ENCODE measurements at regions not wholly inside any gene's neighbourhood (a gene's known extent, or its start where the extent isn't known, plus 50 kb on each side); places are given as distances from the start of the nearest gene placed in this dataset.

DNA sequence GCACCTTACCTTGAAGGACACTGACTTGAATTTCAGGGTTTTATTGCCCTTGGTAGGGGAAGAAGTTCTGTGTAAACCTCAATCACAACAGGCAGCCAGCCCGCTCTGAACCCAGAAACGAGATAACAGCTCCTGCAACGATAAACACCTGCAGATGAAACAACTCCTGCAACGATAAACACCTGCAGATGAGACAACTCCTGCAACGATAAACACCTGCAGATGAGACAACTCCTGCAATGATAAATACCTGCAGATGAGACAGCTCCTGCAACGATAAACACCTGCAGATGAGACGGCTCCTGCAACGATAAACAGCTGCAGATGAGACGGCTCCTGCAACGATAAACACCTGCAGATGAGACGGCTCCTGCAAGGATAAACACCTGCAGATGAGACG lies 54.0 kb upstream of the TBXT start:
- FAIRE-seq = no peak
- H3K79me2 ChIP-seq (ENCODE audit: control insufficient read depth in 1 of 2, insufficient read depth in 2 of 2, low read length in 2 of 2) = no peaks in the 10 kb centered on the region
- CTCF ChIA-PET (ENCODE audit: partially characterized antibody) = interaction anchor here (0.9 to 2.0 kb wide), 3 partner anchors 16 to 178 kb away, joined by 3 to 5 read pairs (median 3); no protein-coding TSS in a partner anchor
- TF ChIP-seq EP300 (IDR thresholded peaks at IDR 0.05; ENCODE audit: borderline replicate concordance in 1 of 2, low read depth in 2 of 2, low read length in 2 of 2) (no peak), KDM4A (IDR thresholded peaks at IDR 0.05; ENCODE audit: low read depth, low read length, severe bottlenecking) (no peak), JUND (IDR thresholded peaks at IDR 0.05; ENCODE audit: low read length) (no peak), TBP (IDR thresholded peaks at IDR 0.05; ENCODE audit: low read depth, low read length) (no peak), CBX8 (IDR thresholded peaks at IDR 0.05; ENCODE audit: borderline replicate concordance, low read depth, low read length) (no peak), TEAD4 (IDR thresholded peaks at IDR 0.05; ENCODE audit: low read depth, low read length) (no peak), PHF8 (conservative IDR thresholded peaks at IDR 0.05; ENCODE audit: low read depth, low read length) (no peak), RFX5 (IDR thresholded peaks at IDR 0.05; ENCODE audit: borderline replicate concordance, low read depth, low read length) (no peak), MAFK (IDR thresholded peaks at IDR 0.05; ENCODE audit: low read depth, low read length) (no peak), ASH2L (IDR thresholded peaks at IDR 0.05; ENCODE audit: low read length) (no peak)
- TF ChIP-seq, protein P1, sequence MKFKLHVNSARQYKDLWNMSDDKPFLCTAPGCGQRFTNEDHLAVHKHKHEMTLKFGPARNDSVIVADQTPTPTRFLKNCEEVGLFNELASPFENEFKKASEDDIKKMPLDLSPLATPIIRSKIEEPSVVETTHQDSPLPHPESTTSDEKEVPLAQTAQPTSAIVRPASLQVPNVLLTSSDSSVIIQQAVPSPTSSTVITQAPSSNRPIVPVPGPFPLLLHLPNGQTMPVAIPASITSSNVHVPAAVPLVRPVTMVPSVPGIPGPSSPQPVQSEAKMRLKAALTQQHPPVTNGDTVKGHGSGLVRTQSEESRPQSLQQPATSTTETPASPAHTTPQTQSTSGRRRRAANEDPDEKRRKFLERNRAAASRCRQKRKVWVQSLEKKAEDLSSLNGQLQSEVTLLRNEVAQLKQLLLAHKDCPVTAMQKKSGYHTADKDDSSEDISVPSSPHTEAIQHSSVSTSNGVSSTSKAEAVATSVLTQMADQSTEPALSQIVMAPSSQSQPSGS (IDR thresholded peaks at IDR 0.05; ENCODE audit: low read length) = no peak
- TF ChIP-seq, protein P2, sequence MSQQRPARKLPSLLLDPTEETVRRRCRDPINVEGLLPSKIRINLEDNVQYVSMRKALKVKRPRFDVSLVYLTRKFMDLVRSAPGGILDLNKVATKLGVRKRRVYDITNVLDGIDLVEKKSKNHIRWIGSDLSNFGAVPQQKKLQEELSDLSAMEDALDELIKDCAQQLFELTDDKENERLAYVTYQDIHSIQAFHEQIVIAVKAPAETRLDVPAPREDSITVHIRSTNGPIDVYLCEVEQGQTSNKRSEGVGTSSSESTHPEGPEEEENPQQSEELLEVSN (IDR thresholded peaks at IDR 0.05) = no peak

More for the DNA sequence above, 54.0 kb upstream of the TBXT start:
- POLR2A ChIA-PET (ENCODE audit: partially characterized antibody) = no interaction called here
- H4K8ac ChIP-seq (ENCODE audit: extremely low read depth, insufficient read depth, low read length) = no peak overlapping the region
- H3K18ac ChIP-seq (ENCODE audit: extremely low read depth, low read length) = no peak overlapping the region
- no peaks in the 10 kb centered on the region for H3K36me3 ChIP-seq (ENCODE audit: control insufficient read depth in 2 of 4, insufficient read depth in 4 of 4, low read length in 3 of 4)
- H3K4me3 ChIP-seq (ENCODE audit: extremely low read depth in 1 of 4, insufficient read depth in 2 of 4, low read depth in 3 of 4, low read length in 4 of 4) = no peak overlapping the region
- no peak overlapping the region for H2AK5ac ChIP-seq (ENCODE audit: low read depth, low read length)
- H3K79me1 ChIP-seq (ENCODE audit: low read depth, low read length) = no peaks in the 10 kb centered on the region
- H2BK20ac ChIP-seq (ENCODE audit: low read length) = no peak overlapping the region
- H3K56ac ChIP-seq (replicated peaks; ENCODE audit: insufficient read length, low read depth, low read length) = no peak overlapping the region
- no peak for DNase-seq (ENCODE audit: low read depth in 1 of 2, low spot score in 2 of 2)
- H2AFZ ChIP-seq (ENCODE audit: low read length) = no peak overlapping the region
- H2BK5ac ChIP-seq (ENCODE audit: low read depth, low read length) = no peak overlapping the region
- no peak overlapping the region for H4K91ac ChIP-seq (replicated peaks; ENCODE audit: insufficient read length, low read length)
- no peak overlapping the region for H2BK120ac ChIP-seq (replicated peaks; ENCODE audit: low read depth, low read length)
- H3K4ac ChIP-seq (replicated peaks; ENCODE audit: insufficient read length, low read depth, low read length) = no peak overlapping the region
- H3K4me2 ChIP-seq (ENCODE audit: insufficient read depth in 1 of 2, low read depth in 2 of 2, low read length in 2 of 2) = no peak overlapping the region
- H3K27me3 ChIP-seq (replicated peaks in 1 of 4; ENCODE audit: control insufficient read depth in 3 of 4, extremely low read depth in 1 of 4, insufficient read depth in 3 of 4, low read length in 3 of 4) = no peaks in the 10 kb centered on the region
- H2BK12ac ChIP-seq (ENCODE audit: low read depth, low read length) = no peak overlapping the region
- no peaks in the 10 kb centered on the region for H3K23me2 ChIP-seq (ENCODE audit: low read depth, low read length)
- no peaks in the 10 kb centered on the region for H3K9me3 ChIP-seq (ENCODE audit: insufficient read depth in 2 of 2, low read depth in 1 of 2, low read length in 1 of 2)
- H3K4me1 ChIP-seq (replicated peaks in 1 of 4; ENCODE audit: control insufficient read depth in 3 of 4, insufficient read depth in 4 of 4, low read length in 3 of 4) = peaks cover 0 to 3% (median 0%) of the 10 kb centered on the region in 4 experiments; a peak in 1 of 7 replicates
- 83% methylated on average over 9 of the region's 12 CpGs; no CpG with 5 or more reads in 1 of the 2 experiments for WGBS, 2 experiments (ENCODE audit: extremely low coverage in 1 of 2, insufficient coverage in 1 of 2, insufficient read length in 1 of 2, insufficient replicate concordance in 2 of 2, low coverage in 1 of 2, low lambda C conversion rate in 2 of 2, missing lambda C conversion rate in 1 of 2)
- H2BK15ac ChIP-seq (ENCODE audit: low read length) = no peak overlapping the region
- H3K23ac ChIP-seq (ENCODE audit: insufficient read length) = no peak overlapping the region
- H3K14ac ChIP-seq (ENCODE audit: insufficient read length) = no peak overlapping the region
- H3K9ac ChIP-seq (replicated peaks in 1 of 4; ENCODE audit: extremely low read depth in 1 of 4, low read depth in 3 of 4, low read length in 3 of 4) = no peak overlapping the region
- no peak overlapping the region for H4K5ac ChIP-seq (ENCODE audit: insufficient read length, low read depth, low read length)
- no peak overlapping the region for H3K27ac ChIP-seq (ENCODE audit: low read depth, low read length)
- H4K20me1 ChIP-seq (replicated peaks in 1 of 2; ENCODE audit: control insufficient read depth in 1 of 2, insufficient read depth in 2 of 2, low read length in 2 of 2) = no peaks in the 10 kb centered on the region
